MM.1S (cell line): ENCODE measurements at regions not wholly inside any gene's neighbourhood (a gene's known extent, or its start where the extent isn't known, plus 50 kb on each side); places are given as distances from the start of the nearest gene placed in this dataset.

Source experiments
- DNase-seq: peaks from one replicate; pipeline ENCODE4 v3.0.0-alpha.2; 2015
- H2AFZ ChIP-seq: fragments of 300-600 bp; sonication (generic); 2 replicates; pipeline ENCODE4 v1.6.0; 2016; ENCODE audit warnings: antibody characterized with exemption, low read length
- H3F3A ChIP-seq: fragments of 300-600 bp; sonication (generic); 2 replicates; pipeline ENCODE4 v1.6.1; 2016; ENCODE audit warnings: mild to moderate bottlenecking, antibody characterized with exemption, low read length, moderate library complexity, mixed read lengths; ENCODE audit not compliant: insufficient read depth
- H3K27ac ChIP-seq: fragments of 300-600 bp; sonication (generic); 2 replicates; pipeline ENCODE4 v1.5.1; 2016; ENCODE audit warnings: mild to moderate bottlenecking, low read length
- H3K27me3 ChIP-seq: fragments of 300-600 bp; sonication (generic); replicated peaks from 2 replicates; pipeline ENCODE4 v1.6.0; 2016; ENCODE audit warnings: low read length; ENCODE audit not compliant: insufficient read depth
- H3K36me3 ChIP-seq: fragments of 300-600 bp; sonication (generic); replicated peaks from 2 replicates; pipeline ENCODE4 v1.6.1; 2016; ENCODE audit warnings: mild to moderate bottlenecking, low read length, mixed read lengths; ENCODE audit not compliant: insufficient read depth
- H3K4me1 ChIP-seq: fragments of 300-600 bp; sonication (generic); 2 replicates; pipeline ENCODE4 v1.6.1; 2016; ENCODE audit warnings: low read length, mixed read lengths
- H3K4me2 ChIP-seq: fragments of 300-600 bp; sonication (generic); 2 replicates; pipeline ENCODE4 v1.6.0; 2016; ENCODE audit warnings: low read depth, low read length
- H3K4me3 ChIP-seq: fragments of 300-600 bp; sonication (generic); 2 replicates; pipeline ENCODE4 v1.5.1; 2016; ENCODE audit warnings: low read length, mixed read lengths
- H3K79me2 ChIP-seq: fragments of 300-600 bp; sonication (generic); 2 replicates; pipeline ENCODE4 v1.6.1; 2016; ENCODE audit warnings: mixed run types, low read length, mixed read lengths
- H3K9ac ChIP-seq: fragments of 300-600 bp; sonication (generic); 2 replicates; pipeline ENCODE4 v1.6.1; 2016; ENCODE audit warnings: low read length, mixed read lengths
- H3K9me2 ChIP-seq: fragments of 300-600 bp; sonication (generic); replicated peaks from 2 replicates; pipeline ENCODE4 v1.6.1; 2016; ENCODE audit warnings: mild to moderate bottlenecking, low read length, mixed read lengths; ENCODE audit not compliant: insufficient read depth
- H3K9me3 ChIP-seq: fragments of 300-600 bp; sonication (generic); replicated peaks from 2 replicates; pipeline ENCODE4 v1.6.1; 2016; ENCODE audit warnings: mild to moderate bottlenecking, low read length, mixed read lengths; ENCODE audit not compliant: insufficient read depth
- H4K20me1 ChIP-seq: fragments of 300-600 bp; sonication (generic); 2 replicates; pipeline ENCODE4 v1.6.1; 2016; ENCODE audit warnings: mild to moderate bottlenecking, low read length, moderate library complexity, mixed read lengths; ENCODE audit not compliant: insufficient read depth
- EZH2 ChIP-seq: fragments of 300-600 bp; sonication (generic); optimal IDR thresholded peaks from 2 replicates; pipeline ENCODE3; 2017; ENCODE audit warnings: low read depth, mild to moderate bottlenecking, antibody characterized with exemption, low read length, mixed read lengths
- EZH2phosphoT487 ChIP-seq: fragments of 300-600 bp; sonication (generic); IDR thresholded peaks from 2 replicates; pipeline ENCODE4 v1.6.1; 2018; ENCODE audit warnings: antibody characterized with exemption, low read length
- TF ChIP-seq, protein P1 (sequence below): fragments of 300-600 bp; sonication (generic); IDR thresholded peaks from 2 replicates; pipeline ENCODE4 v1.5.1; 2016; ENCODE audit warnings: antibody characterized with exemption, low read length, mixed read lengths

DNA sequence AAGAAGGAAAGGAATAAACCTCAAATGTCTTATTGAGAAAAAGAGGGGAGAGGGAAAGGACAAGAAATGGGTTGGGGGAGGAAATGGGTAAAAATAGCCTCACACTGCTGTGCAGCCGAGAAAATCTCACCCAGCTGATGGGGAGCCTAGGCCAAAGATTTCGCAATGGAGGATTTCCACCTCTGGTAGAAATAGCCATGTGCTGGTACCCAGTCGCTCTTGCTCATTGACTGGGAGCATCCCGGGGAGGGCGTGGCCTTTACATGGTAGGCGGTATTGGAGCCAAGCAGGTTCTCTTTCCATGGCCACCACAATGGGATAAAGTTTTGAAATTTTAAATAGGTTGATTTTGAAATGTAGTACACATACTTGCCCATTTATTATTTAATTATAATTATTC is 255.1 kb upstream of the LDB2 start:
- DNase-seq, result no peak
- Histone ChIP-seq H3K9me2 (no peaks in the 10 kb centered on the region), H3K27me3 (no peaks in the 10 kb centered on the region), H2AFZ (no peak overlapping the region), H3K9me3 (no peaks in the 10 kb centered on the region), H3K36me3 (no peaks in the 10 kb centered on the region), H3K4me1 (no peaks in the 10 kb centered on the region), H3K4me2 (no peak overlapping the region), H3K9ac (no peak overlapping the region), H3K27ac (no peak overlapping the region), H3K4me3 (no peak overlapping the region), H3F3A (no peaks in the 10 kb centered on the region), H3K79me2 (no peaks in the 10 kb centered on the region), H4K20me1 (no peaks in the 10 kb centered on the region)
- TF ChIP-seq EZH2 (no peak), EZH2phosphoT487 (no peak)
- TF ChIP-seq, protein P1, sequence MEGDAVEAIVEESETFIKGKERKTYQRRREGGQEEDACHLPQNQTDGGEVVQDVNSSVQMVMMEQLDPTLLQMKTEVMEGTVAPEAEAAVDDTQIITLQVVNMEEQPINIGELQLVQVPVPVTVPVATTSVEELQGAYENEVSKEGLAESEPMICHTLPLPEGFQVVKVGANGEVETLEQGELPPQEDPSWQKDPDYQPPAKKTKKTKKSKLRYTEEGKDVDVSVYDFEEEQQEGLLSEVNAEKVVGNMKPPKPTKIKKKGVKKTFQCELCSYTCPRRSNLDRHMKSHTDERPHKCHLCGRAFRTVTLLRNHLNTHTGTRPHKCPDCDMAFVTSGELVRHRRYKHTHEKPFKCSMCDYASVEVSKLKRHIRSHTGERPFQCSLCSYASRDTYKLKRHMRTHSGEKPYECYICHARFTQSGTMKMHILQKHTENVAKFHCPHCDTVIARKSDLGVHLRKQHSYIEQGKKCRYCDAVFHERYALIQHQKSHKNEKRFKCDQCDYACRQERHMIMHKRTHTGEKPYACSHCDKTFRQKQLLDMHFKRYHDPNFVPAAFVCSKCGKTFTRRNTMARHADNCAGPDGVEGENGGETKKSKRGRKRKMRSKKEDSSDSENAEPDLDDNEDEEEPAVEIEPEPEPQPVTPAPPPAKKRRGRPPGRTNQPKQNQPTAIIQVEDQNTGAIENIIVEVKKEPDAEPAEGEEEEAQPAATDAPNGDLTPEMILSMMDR, result no peak

DNA sequence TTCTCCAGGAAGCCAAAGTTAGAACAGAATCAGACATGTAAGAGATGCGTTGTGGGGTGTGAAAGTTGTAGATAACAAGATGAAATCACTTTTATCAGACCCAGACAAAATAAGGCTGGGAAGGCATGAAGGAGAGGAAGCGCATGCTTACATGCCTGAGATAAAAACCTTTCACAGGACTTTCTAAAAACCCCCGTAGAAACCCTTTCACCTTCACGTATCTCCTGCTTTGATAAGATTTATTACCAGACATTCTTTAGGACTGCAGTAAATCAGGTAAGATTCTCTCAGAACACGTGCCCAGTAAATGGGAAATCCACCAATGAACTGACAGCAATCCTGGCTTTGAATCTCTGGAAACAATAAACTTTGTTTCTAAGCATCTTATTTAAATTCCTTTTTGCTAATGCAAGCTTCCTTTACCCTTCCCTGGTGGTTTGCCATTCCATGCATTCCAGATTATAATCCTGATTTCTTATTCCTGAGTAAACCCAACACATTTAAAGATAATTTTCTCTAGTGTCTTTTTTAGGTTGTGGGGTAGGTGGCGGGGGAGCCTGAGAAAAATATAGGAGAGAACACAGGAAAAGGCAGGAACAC is 254.6 kb upstream of the LDB2 start:
- H3K9ac ChIP-seq, result no peak overlapping the region
- no peak overlapping the region for H2AFZ ChIP-seq
- no peaks in the 10 kb centered on the region for H3K79me2 ChIP-seq
- H3K9me3 ChIP-seq, result no peaks in the 10 kb centered on the region
- H3K4me3 ChIP-seq, result no peak overlapping the region
- no peaks in the 10 kb centered on the region for H3K9me2 ChIP-seq
- no peaks in the 10 kb centered on the region for H3K27me3 ChIP-seq
- no peaks in the 10 kb centered on the region for H3K4me1 ChIP-seq
- H3K27ac ChIP-seq, result no peak overlapping the region
- no peaks in the 10 kb centered on the region for H4K20me1 ChIP-seq
- no peaks in the 10 kb centered on the region for H3K36me3 ChIP-seq
- TF ChIP-seq, protein P1, result no peak
- TF ChIP-seq EZH2phosphoT487 (no peak), EZH2 (no peak)
- no peak overlapping the region for H3K4me2 ChIP-seq
- DNase-seq, result no peak
- no peaks in the 10 kb centered on the region for H3F3A ChIP-seq

DNA sequence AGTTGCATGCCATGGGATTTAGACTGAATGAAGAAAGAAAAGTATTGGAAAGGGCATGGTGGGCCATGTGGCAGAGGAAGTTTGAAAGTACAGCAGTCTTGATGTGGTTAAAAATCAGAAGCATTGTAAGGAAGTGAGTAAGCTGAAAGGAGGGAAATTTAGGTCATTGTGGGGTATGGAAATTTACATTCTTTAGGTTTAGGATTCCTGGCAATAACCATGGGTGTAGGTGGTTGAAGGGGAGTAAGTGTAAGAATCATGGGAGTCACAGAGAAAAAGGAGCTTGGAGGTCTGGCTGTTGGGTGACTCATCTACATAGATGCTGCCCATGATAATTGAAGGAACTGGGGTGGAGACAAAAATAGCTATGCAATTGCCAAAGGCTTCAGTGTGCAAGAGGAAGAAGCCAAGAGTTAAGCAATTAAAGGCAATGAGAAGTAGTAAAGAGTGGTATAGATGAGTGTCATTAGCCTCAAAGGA is 243.8 kb upstream of the LDB2 start:
- H3K4me1 ChIP-seq, result no peaks in the 10 kb centered on the region
- no peak overlapping the region for H3K4me2 ChIP-seq
- H3K79me2 ChIP-seq, result no peaks in the 10 kb centered on the region
- no peak for DNase-seq
- H3K4me3 ChIP-seq, result no peak overlapping the region
- no peaks in the 10 kb centered on the region for H4K20me1 ChIP-seq
- H2AFZ ChIP-seq, result no peak overlapping the region
- H3K27me3 ChIP-seq, result no peaks in the 10 kb centered on the region
- no peaks in the 10 kb centered on the region for H3K9me3 ChIP-seq
- H3K9ac ChIP-seq, result no peak overlapping the region
- no peaks in the 10 kb centered on the region for H3K9me2 ChIP-seq
- no peaks in the 10 kb centered on the region for H3K36me3 ChIP-seq
- H3K27ac ChIP-seq, result no peak overlapping the region
- no peaks in the 10 kb centered on the region for H3F3A ChIP-seq
- TF ChIP-seq EZH2phosphoT487, result no peak
- TF ChIP-seq, protein P1, result no peak
- TF ChIP-seq EZH2, result no peak
